NK-92 (cell line): ENCODE measurements at regions not wholly inside any gene's neighbourhood (a gene's known extent, or its start where the extent isn't known, plus 50 kb on each side); places are given as distances from the start of the nearest gene placed in this dataset.
"Not testable (repeated sequence)": the region's sequence is repeated elsewhere in the genome, so short reads cannot be mapped to it uniquely, and the experiment has no call there.

Experiments
- DNase-seq: peaks from one replicate; lab custom pipeline; 2025; ENCODE audit not compliant: unreplicated experiment; lab: John Stamatoyannopoulos, UW

GRCh38 chr14:53316504-53316903 is 163.4 kb upstream of the DDHD1 start:
- no peak for DNase-seq

GRCh38 chr14:53310412-53310811 is 157.3 kb upstream of the DDHD1 start:
- DNase-seq = no peak

GRCh38 chr14:53306911-53307310 is 153.8 kb upstream of the DDHD1 start:
- no peak for DNase-seq

- no peak for DNase-seq
Measured at GRCh38 chr14:53306267-53306721, 153.2 kb upstream of the DDHD1 start.

- DNase-seq = no peak
Measured at GRCh38 chr14:53304726-53305381, 151.7 kb upstream of the DDHD1 start.

- DNase-seq = no peak
Measured at GRCh38 chr14:53295985-53296582, 143.0 kb upstream of the DDHD1 start.

- DNase-seq = no peak
Measured at GRCh38 chr14:53295372-53295771, 142.2 kb upstream of the DDHD1 start.

- DNase-seq = no peak
Measured at GRCh38 chr14:53286301-53286700, 133.2 kb upstream of the DDHD1 start.

- DNase-seq = no peak
Measured at GRCh38 chr14:53285821-53286220, 132.7 kb upstream of the DDHD1 start.

- DNase-seq = no peak
Measured at GRCh38 chr14:53285064-53285463, 131.9 kb upstream of the DDHD1 start.

- no peak for DNase-seq
Measured at GRCh38 chr14:53278602-53279506, 125.7 kb upstream of the DDHD1 start.

GRCh38 chr14:53273671-53274072 is 120.5 kb upstream of the DDHD1 start:
- no peak for DNase-seq

GRCh38 chr14:53265025-53265424 is 111.9 kb upstream of the DDHD1 start:
- no peak for DNase-seq

- no peak for DNase-seq
Measured at GRCh38 chr14:53260928-53261327, 107.8 kb upstream of the DDHD1 start.

GRCh38 chr14:53260286-53260685 is 107.2 kb upstream of the DDHD1 start:
- DNase-seq = no peak

- no peak for DNase-seq
Measured at GRCh38 chr14:53252141-53252540, 99.0 kb upstream of the DDHD1 start.

GRCh38 chr14:53249059-53249458 is 95.9 kb upstream of the DDHD1 start:
- no peak for DNase-seq

- DNase-seq = no peak
Measured at GRCh38 chr14:53247596-53248370, 94.7 kb upstream of the DDHD1 start.

- not testable (repeated sequence) for DNase-seq
Measured at GRCh38 chr14:53242898-53243297, 89.8 kb upstream of the DDHD1 start.

GRCh38 chr14:53237488-53237887 is 84.4 kb upstream of the DDHD1 start:
- DNase-seq = no peak

- no peak for DNase-seq
Measured at GRCh38 chr14:53236708-53237107, 83.6 kb upstream of the DDHD1 start.
